ENCODE measurements at regions not wholly inside any gene's neighbourhood (a gene's known extent, or its start where the extent isn't known, plus 50 kb on each side); places are given as distances from the start of the nearest gene placed in this dataset.

- no peak overlapping the region for H2AK5ac ChIP-seq (ENCODE audit: low read depth, low read length)
- no peaks in the 10 kb centered on the region for H3K36me3 ChIP-seq (ENCODE audit: control insufficient read depth, insufficient read depth, low read length)
- no peak overlapping the region for H3K56ac ChIP-seq (ENCODE audit: extremely low read depth, insufficient read depth, low read length)
- no peak overlapping the region for H2AFZ ChIP-seq (replicated peaks; ENCODE audit: low read length, poor library complexity)
- no peaks in the 10 kb centered on the region for H3K9me3 ChIP-seq (ENCODE audit: control insufficient read depth, insufficient read depth, low read length)
- no peak overlapping the region for H2BK20ac ChIP-seq (ENCODE audit: low read depth, low read length)
- no peaks in the 10 kb centered on the region; the same call in 1 of the 2 replicates for H3K9me1 ChIP-seq (ENCODE audit: insufficient read depth, low read length)
- dilution Hi-C loops (cut with HindIII; ENCODE audit: low sequenced_read_pairs, unreplicated experiment): no loop called here
- H3K4me2 ChIP-seq (ENCODE audit: low read depth, low read length): no peak overlapping the region
- no peak overlapping the region for H3K4ac ChIP-seq (ENCODE audit: low read depth, low read length)
- H4K91ac ChIP-seq (ENCODE audit: insufficient read depth, low read depth, low read length): no peak overlapping the region
- no peak overlapping the region for H3K27ac ChIP-seq (ENCODE audit: insufficient read depth, low read length)
- H2BK15ac ChIP-seq (ENCODE audit: low read depth, low read length): no peak overlapping the region
- no CpG with 5 or more reads among the region's 3 CpGs for WGBS, 2 experiments (ENCODE audit: extremely low coverage in 2 of 2, insufficient read length in 1 of 2)
- H4K20me1 ChIP-seq (ENCODE audit: insufficient read depth, low read length): no peaks in the 10 kb centered on the region; the same call in 1 of the 2 replicates
- no peak overlapping the region for H4K8ac ChIP-seq (ENCODE audit: low read depth in 2 of 2, low read length in 2 of 2)
- ChIA-PET POLR2A (ENCODE audit: unreplicated experiment) (no interaction called here), CTCF (interaction anchor here (0.6 kb wide), 1 partner anchor 382 kb away, joined by 3 read pairs; no protein-coding TSS in a partner anchor)
- H4K5ac ChIP-seq (ENCODE audit: low read depth, low read length): no peak overlapping the region
- no peak for ATAC-seq (ENCODE audit: low read depth)
- no peak for DNase-seq
- no peak overlapping the region for H2AK9ac ChIP-seq (replicated peaks; ENCODE audit: low read depth, low read length, poor library complexity)
- no peak overlapping the region for H3K23ac ChIP-seq (ENCODE audit: low read depth, low read length)
- no peak overlapping the region for H3K18ac ChIP-seq (ENCODE audit: low read depth, low read length)
- H3K9ac ChIP-seq (ENCODE audit: low read depth, low read length): no peak overlapping the region
- H3K27me3 ChIP-seq (ENCODE audit: control insufficient read depth, insufficient read depth, low read length): no peaks in the 10 kb centered on the region
- no peak overlapping the region for H3K14ac ChIP-seq (replicated peaks; ENCODE audit: low read depth, low read length)
- H3K79me1 ChIP-seq (ENCODE audit: low read depth in 1 of 2, low read length in 2 of 2): 0 out of 4 replicates have a peak, but pooled peaks cover 0 to 3% of the 10 kb centered on the region in 2 experiments
- TF ChIP-seq CEBPB (IDR thresholded peaks at IDR 0.05; ENCODE audit: low read depth, low read length): no peak
- TF ChIP-seq MXI1 (IDR thresholded peaks at IDR 0.05; ENCODE audit: borderline replicate concordance, low read depth, low read length): no peak
- no peak for TF ChIP-seq MAZ (IDR thresholded peaks at IDR 0.05; ENCODE audit: borderline replicate concordance, low read depth, low read length)
- no peak for TF ChIP-seq RFX5 (IDR thresholded peaks at IDR 0.05; ENCODE audit: low read depth, low read length)
- no peak for TF ChIP-seq CHD1 (IDR thresholded peaks at IDR 0.05; ENCODE audit: low read depth, low read length)
- TF ChIP-seq RCOR1 (IDR thresholded peaks at IDR 0.05; ENCODE audit: insufficient replicate concordance, low read length): no peak
- no peak for TF ChIP-seq ELK1 (IDR thresholded peaks at IDR 0.05; ENCODE audit: borderline replicate concordance, low read depth, low read length)
- TF ChIP-seq CTCF (conservative IDR thresholded peaks at IDR 0.05; ENCODE audit: low read depth, low read length): no peak
- no peak for TF ChIP-seq FOS (IDR thresholded peaks at IDR 0.05; ENCODE audit: low read depth, low read length)
- TF ChIP-seq RAD21 (IDR thresholded peaks at IDR 0.05; ENCODE audit: low read length): no peak
- TF ChIP-seq NFE2L2 (IDR thresholded peaks at IDR 0.05; ENCODE audit: low read depth, low read length): no peak
- no peak for TF ChIP-seq POLR2A (IDR thresholded peaks at IDR 0.05; ENCODE audit: low read depth, low read length)
- TF ChIP-seq USF2 (IDR thresholded peaks at IDR 0.05; ENCODE audit: low read depth, low read length): no peak
- no peak for TF ChIP-seq BHLHE40 (IDR thresholded peaks at IDR 0.05; ENCODE audit: low read depth, low read length)
- intact Hi-C loops (cut with micrococcal nuclease): no loop called here
- no peak overlapping the region for H3K4me3 ChIP-seq (ENCODE audit: insufficient read depth, low read depth, low read length)
- no TSS peak for BruUV-seq (replicated peaks)
- peaks cover 2% of the 10 kb centered on the region; the same call in 1 of the 2 replicates for H3K4me1 ChIP-seq (ENCODE audit: control insufficient read depth, insufficient read depth, low read length)
- H2BK5ac ChIP-seq (ENCODE audit: low read depth, low read length, poor library complexity, severe bottlenecking): no peak overlapping the region
- no peak overlapping the region for H2BK120ac ChIP-seq (ENCODE audit: low read depth, low read length)
- in situ Hi-C loops (cut with MboI; ENCODE audit: low sequenced_read_pairs): no loop called here
These were observed 129.2 kb upstream of the POU5F2 start for GRCh38 chr5:93870649-93871048.
